HUES64 (cell line): ENCODE measurements at regions not wholly inside any gene's neighbourhood (a gene's known extent, or its start where the extent isn't known, plus 50 kb on each side); places are given as distances from the start of the nearest gene placed in this dataset.
"Not testable (repeated sequence)": the region's sequence is repeated elsewhere in the genome, so short reads cannot be mapped to it uniquely, and the experiment has no call there.

ENCODE experiments used
- H3K27ac ChIP-seq: 2 replicates; pipeline ENCODE4 v1.7.0; 2013; ENCODE audit warnings: low read depth, low read length, inconsistent platforms
- H3K27me3 ChIP-seq: 2 replicates; pipeline ENCODE4 v1.6.1; 2013; ENCODE audit warnings: mild to moderate bottlenecking, low read length; ENCODE audit not compliant: insufficient read depth
- H3K36me3 ChIP-seq: 2 replicates; pipeline ENCODE4 v1.6.1; 2013; ENCODE audit warnings: mild to moderate bottlenecking, low read length; ENCODE audit not compliant: insufficient read depth
- H3K4me1 ChIP-seq: 2 replicates; pipeline ENCODE4 v1.6.1; 2013; ENCODE audit warnings: mild to moderate bottlenecking, low read length, moderate library complexity; ENCODE audit not compliant: insufficient read depth
- H3K4me3 ChIP-seq: 2 replicates; pipeline ENCODE4 v1.5.1; 2013; ENCODE audit warnings: mild to moderate bottlenecking, low read length, moderate library complexity
- H3K9ac ChIP-seq: 2 replicates; pipeline ENCODE4 v1.6.1; 2013; ENCODE audit warnings: mild to moderate bottlenecking, low read depth, low read length
- H3K9me3 ChIP-seq: 2 replicates; pipeline ENCODE4 v1.6.1; 2013; ENCODE audit warnings: low read depth, low read length; ENCODE audit not compliant: insufficient read depth
- WGBS: fragments of 150-250, 120-280 bp; methylation state at CpG from one replicate; pipeline ENCODE4 v1.1.7; 2013; ENCODE audit warnings: missing lambda C conversion rate; 5-methylcytosine and 5-hydroxymethylcytosine counted together

- no peak overlapping the region for H3K9ac ChIP-seq
- H3K4me1 ChIP-seq = peaks cover 7% of the 10 kb centered on the region; the same call in 1 of the 2 replicates
- peaks cover 10% of the 10 kb centered on the region; the same call in 1 of the 2 replicates for H3K27me3 ChIP-seq
- H3K9me3 ChIP-seq = no peaks in the 10 kb centered on the region
- no peak overlapping the region; the same call in 1 of the 2 replicates for H3K27ac ChIP-seq
- H3K36me3 ChIP-seq = no peaks in the 10 kb centered on the region
- 18% methylated on average over 22 of the region's 22 CpGs for WGBS
- peak overlapping the region; percentile 27 for H3K4me3 ChIP-seq
Measured at GRCh38 chr7:98771941-98772603, 97.7 kb downstream of the TMEM130 start.

GRCh38 chr7:98774884-98775283 lies 94.9 kb downstream of the TMEM130 start:
- no peak overlapping the region for H3K9ac ChIP-seq
- no peak overlapping the region for H3K27ac ChIP-seq
- H3K36me3 ChIP-seq = no peaks in the 10 kb centered on the region
- H3K4me3 ChIP-seq = no peak overlapping the region
- peaks cover 10% of the 10 kb centered on the region; the same call in 1 of the 2 replicates for H3K27me3 ChIP-seq
- 55% methylated on average over 3 of the region's 4 CpGs for WGBS
- peaks cover 7% of the 10 kb centered on the region; the same call in 1 of the 2 replicates for H3K4me1 ChIP-seq
- no peaks in the 10 kb centered on the region for H3K9me3 ChIP-seq

GRCh38 chr7:98777051-98777450 lies 92.8 kb downstream of the TMEM130 start:
- Histone ChIP-seq H3K27ac (no peak overlapping the region), H3K9me3 (no peaks in the 10 kb centered on the region), H3K9ac (no peak overlapping the region), H3K4me1 (no peaks in the 10 kb centered on the region), H3K4me3 (no peak overlapping the region), H3K36me3 (no peaks in the 10 kb centered on the region), H3K27me3 (peaks cover 9% of the 10 kb centered on the region; the same call in 1 of the 2 replicates)
- WGBS = 87% methylated on average over 9 of the region's 9 CpGs

GRCh38 chr7:98778421-98778820 lies 91.4 kb downstream of the TMEM130 start:
- H3K36me3 ChIP-seq = no peaks in the 10 kb centered on the region
- H3K4me3 ChIP-seq = no peak overlapping the region
- no peaks in the 10 kb centered on the region for H3K9me3 ChIP-seq
- no peak overlapping the region for H3K27ac ChIP-seq
- H3K4me1 ChIP-seq = no peaks in the 10 kb centered on the region
- H3K27me3 ChIP-seq = no peaks in the 10 kb centered on the region
- H3K9ac ChIP-seq = no peak overlapping the region
- WGBS = 91% methylated on average over 4 of the region's 4 CpGs

GRCh38 chr7:98779800-98780587 lies 89.8 kb downstream of the TMEM130 start:
- H3K27ac ChIP-seq = no peak overlapping the region
- no peak overlapping the region for H3K4me3 ChIP-seq
- no peaks in the 10 kb centered on the region for H3K36me3 ChIP-seq
- no peaks in the 10 kb centered on the region for H3K4me1 ChIP-seq
- no peaks in the 10 kb centered on the region for H3K9me3 ChIP-seq
- H3K27me3 ChIP-seq = no peaks in the 10 kb centered on the region
- no peak overlapping the region for H3K9ac ChIP-seq
- whole genome bisulfite sequencing = 93% methylated on average over 22 of the region's 22 CpGs

GRCh38 chr7:98784216-98784785 lies 85.5 kb downstream of the TMEM130 start:
- Histone ChIP-seq H3K4me3 (no peak overlapping the region), H3K9ac (no peak overlapping the region), H3K4me1 (no peaks in the 10 kb centered on the region), H3K27ac (no peak overlapping the region), H3K27me3 (no peaks in the 10 kb centered on the region), H3K36me3 (no peaks in the 10 kb centered on the region), H3K9me3 (no peaks in the 10 kb centered on the region)
- WGBS = 94% methylated on average over 10 of the region's 11 CpGs

GRCh38 chr7:98785929-98786571 lies 83.8 kb downstream of the TMEM130 start:
- Histone ChIP-seq H3K4me1 (no peaks in the 10 kb centered on the region), H3K36me3 (no peaks in the 10 kb centered on the region), H3K9me3 (no peaks in the 10 kb centered on the region), H3K27me3 (no peaks in the 10 kb centered on the region), H3K4me3 (no peak overlapping the region), H3K9ac (no peak overlapping the region), H3K27ac (no peak overlapping the region)
- 91% methylated on average over 14 of the region's 14 CpGs for WGBS

GRCh38 chr7:98788966-98789365 lies 80.8 kb downstream of the TMEM130 start:
- Histone ChIP-seq H3K4me3 (no peak overlapping the region), H3K9ac (no peak overlapping the region), H3K9me3 (no peaks in the 10 kb centered on the region), H3K36me3 (no peaks in the 10 kb centered on the region), H3K27me3 (no peaks in the 10 kb centered on the region), H3K27ac (no peak overlapping the region), H3K4me1 (no peaks in the 10 kb centered on the region)
- WGBS = 85% methylated on average over 3 of the region's 3 CpGs

GRCh38 chr7:98794453-98794852 lies 75.4 kb downstream of the TMEM130 start:
- WGBS = 92% methylated on average over 4 of the region's 4 CpGs
- not testable (repeated sequence) for H3K9ac ChIP-seq, H3K27ac ChIP-seq

GRCh38 chr7:98795741-98796493 lies 73.9 kb downstream of the TMEM130 start:
- Histone ChIP-seq H3K4me3 (no peak overlapping the region), H3K9ac (no peak overlapping the region), H3K27me3 (no peaks in the 10 kb centered on the region), H3K27ac (no peak overlapping the region), H3K36me3 (no peaks in the 10 kb centered on the region), H3K4me1 (no peaks in the 10 kb centered on the region), H3K9me3 (no peaks in the 10 kb centered on the region)
- WGBS = 93% methylated on average over 12 of the region's 12 CpGs

More at GRCh38 chr7:98794453-98794852, 75.4 kb downstream of the TMEM130 start:
- H3K4me3 ChIP-seq, H3K27me3 ChIP-seq, H3K9me3 ChIP-seq, H3K4me1 ChIP-seq, H3K36me3 ChIP-seq: not testable (repeated sequence)
